K562 (cell line): ENCODE measurements at regions not wholly inside any gene's neighbourhood (a gene's known extent, or its start where the extent isn't known, plus 50 kb on each side); places are given as distances from the start of the nearest gene placed in this dataset.

ENCODE experiments used
- KDM1A ChIP-seq, 2 experiments: fragments of 450-650 bp; IDR thresholded peaks; 2 replicates each; pipeline ENCODE4 v1.6.1; 2016; ENCODE audit warnings: mild to moderate bottlenecking in 2 of 2
- KDM4B ChIP-seq, 2 experiments: fragments of 450-650 bp in 1 of 2; sonication (generic) in 1 of 2; IDR thresholded peaks; 2 replicates each; pipeline ENCODE4 v1.6.1; 2016 to 2017; ENCODE audit warnings: borderline replicate concordance in 2 of 2, antibody characterized with exemption in 1 of 2, low read depth in 1 of 2, mild to moderate bottlenecking in 1 of 2
- POLR2A ChIP-seq: fragments of 450-650 bp; conservative IDR thresholded peaks from 2 replicates; pipeline ENCODE4 v1.6.1; 2016
- RBM22 ChIP-seq: fragments of 200-400 bp; formaldehyde crosslinking; IDR thresholded peaks from 2 replicates; pipeline ENCODE4 v1.6.1; 2018; ENCODE audit warnings: low read length, low read depth; ENCODE audit not compliant: poor library complexity, severe bottlenecking
- SOX6 ChIP-seq: fragments of 450-650 bp; IDR thresholded peaks from 2 replicates; pipeline ENCODE4 v1.6.1; 2014; ENCODE audit warnings: mild to moderate bottlenecking
- SRSF1 ChIP-seq: fragments of 200-400 bp; formaldehyde crosslinking; IDR thresholded peaks from 2 replicates; pipeline ENCODE4 v1.6.1; 2017; ENCODE audit warnings: mild to moderate bottlenecking, low read depth, low read length, moderate library complexity
- STAT5B ChIP-seq: fragments of 250-450 bp; sonication (Bioruptor Pico); IDR thresholded peaks from 2 replicates; pipeline ENCODE4 v1.8.0; 2021; ENCODE audit warnings: mild to moderate bottlenecking, inconsistent platforms
- ZBTB7A ChIP-seq: IDR thresholded peaks from 2 replicates; pipeline ENCODE4 v1.6.1; 2011; ENCODE audit warnings: low read depth, mild to moderate bottlenecking, low read length, moderate library complexity, borderline replicate concordance; ENCODE audit not compliant: control insufficient read depth
- ZNF197 ChIP-seq: fragments of 200-800 bp; sonication (Bioruptor generic); IDR thresholded peaks from 2 replicates; pipeline ENCODE4 v1.6.1; 2016; ENCODE audit warnings: low read depth, missing genetic modification characterization, missing compliant biosample characterization
- ZNF324 ChIP-seq: fragments of 250-450 bp; sonication (Bioruptor Pico); IDR thresholded peaks from 2 replicates; pipeline ENCODE4 v1.4.0; 2020; ENCODE audit warnings: mild to moderate bottlenecking
- ZNF695 ChIP-seq: fragments of 450-650 bp; formaldehyde crosslinking; IDR thresholded peaks from 2 replicates; pipeline ENCODE4 v1.4.0; 2020; ENCODE audit warnings: mild to moderate bottlenecking, moderate library complexity
- TF ChIP-seq, protein P1 (sequence below), 3 experiments: IDR thresholded peaks in 2 of 3; conservative IDR thresholded peaks in 1 of 3; 2 replicates each; pipeline ENCODE4 v1.5.1; 2011 to 2012; ENCODE audit warnings: low read length in 3 of 3, mild to moderate bottlenecking in 3 of 3, control low read depth in 2 of 3, improper control_type of control experiment in 1 of 3, inconsistent platforms in 1 of 3, low read depth in 1 of 3, mixed read lengths in 1 of 3, moderate library complexity in 1 of 3; ENCODE audit not compliant: insufficient read depth in 2 of 3

DNA sequence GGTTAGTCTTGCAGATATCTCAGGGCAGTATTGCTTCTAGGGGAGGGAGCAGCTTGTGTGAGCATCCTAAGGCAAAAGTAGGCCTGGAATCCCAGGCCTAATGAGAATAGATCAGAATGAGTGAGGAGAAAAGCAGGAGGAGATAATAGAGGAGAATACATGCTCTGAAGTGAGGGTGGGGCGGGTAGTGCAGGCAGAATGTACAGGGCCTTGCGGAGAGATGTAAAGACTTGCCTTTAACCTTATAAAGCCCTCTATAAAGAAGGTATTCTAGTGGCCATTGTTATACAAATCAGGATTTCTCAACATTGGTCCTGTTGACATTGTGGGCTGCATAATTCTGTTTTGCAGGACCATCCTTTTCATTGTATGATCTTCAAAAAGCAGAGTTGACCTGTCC is 855.3 kb downstream of the PCDH7 start:
- TF ChIP-seq SOX6 (no peak), KDM1A (IDR thresholded peaks at IDR 0.05) (no peak), ZNF197 (CRISPR knock-in tag) (no peak), ZNF695 (CRISPR knock-in tag) (no peak), ZBTB7A (no peak), ZNF324 (CRISPR knock-in tag) (no peak), KDM4B (IDR thresholded peaks at IDR 0.05; ENCODE audit: borderline replicate concordance in 2 of 2, low read depth in 1 of 2) (no peak), POLR2A (no peak), RBM22 (no peak), SRSF1 (no peak), STAT5B (no peak)
- TF ChIP-seq, protein P1, sequence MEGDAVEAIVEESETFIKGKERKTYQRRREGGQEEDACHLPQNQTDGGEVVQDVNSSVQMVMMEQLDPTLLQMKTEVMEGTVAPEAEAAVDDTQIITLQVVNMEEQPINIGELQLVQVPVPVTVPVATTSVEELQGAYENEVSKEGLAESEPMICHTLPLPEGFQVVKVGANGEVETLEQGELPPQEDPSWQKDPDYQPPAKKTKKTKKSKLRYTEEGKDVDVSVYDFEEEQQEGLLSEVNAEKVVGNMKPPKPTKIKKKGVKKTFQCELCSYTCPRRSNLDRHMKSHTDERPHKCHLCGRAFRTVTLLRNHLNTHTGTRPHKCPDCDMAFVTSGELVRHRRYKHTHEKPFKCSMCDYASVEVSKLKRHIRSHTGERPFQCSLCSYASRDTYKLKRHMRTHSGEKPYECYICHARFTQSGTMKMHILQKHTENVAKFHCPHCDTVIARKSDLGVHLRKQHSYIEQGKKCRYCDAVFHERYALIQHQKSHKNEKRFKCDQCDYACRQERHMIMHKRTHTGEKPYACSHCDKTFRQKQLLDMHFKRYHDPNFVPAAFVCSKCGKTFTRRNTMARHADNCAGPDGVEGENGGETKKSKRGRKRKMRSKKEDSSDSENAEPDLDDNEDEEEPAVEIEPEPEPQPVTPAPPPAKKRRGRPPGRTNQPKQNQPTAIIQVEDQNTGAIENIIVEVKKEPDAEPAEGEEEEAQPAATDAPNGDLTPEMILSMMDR (IDR thresholded peaks at IDR 0.05 in 2 of 3, conservative IDR thresholded peaks at IDR 0.05 in 1 of 3; ENCODE audit: insufficient read depth in 2 of 3, low read depth in 1 of 3, low read length in 3 of 3), result no peak
